ENCODE measurements at regions not wholly inside any gene's neighbourhood (a gene's known extent, or its start where the extent isn't known, plus 50 kb on each side); places are given as distances from the start of the nearest gene placed in this dataset.
"Not testable (repeated sequence)": the region's sequence is repeated elsewhere in the genome, so short reads cannot be mapped to it uniquely, and the experiment has no call there.

- 68 to 80% (median 76%) methylated on average over 2 of the region's 2 CpGs for WGBS, 5 donors
Observed at GRCh38 chrX:73932522-73932921, 80.0 kb upstream of the XIST start.

GRCh38 chrX:73930300-73930699 lies 77.8 kb upstream of the XIST start:
- Histone ChIP-seq H3K27me3 (replicated peaks in 1 of 7) (no peaks in the 10 kb centered on the region), H3K4me1 (no peaks in the 10 kb centered on the region), H3K4me3 (no peak overlapping the region), H3K27ac (no peak overlapping the region), H3K9me3 (peaks cover 0 to 15% (median 0%) of the 10 kb centered on the region in 8 donors), H3K36me3 (no peaks in the 10 kb centered on the region)
- 86 to 100% (median 100%) methylated on average over 1 of the region's 1 CpG for WGBS, 5 donors
- no peak for TF ChIP-seq POLR2AphosphoS5 (IDR thresholded peaks at IDR 0.05)
- DNase-seq: no peak
- intact Hi-C loops (cut with DNase I; ENCODE audit: low total_unique reads): no loop called here

More at GRCh38 chrX:73932522-73932921, 80.0 kb upstream of the XIST start:
- DNase-seq: no peak
- no peak for TF ChIP-seq POLR2AphosphoS5 (IDR thresholded peaks at IDR 0.05)
- TF ChIP-seq POLR2A (IDR thresholded peaks at IDR 0.05): no peak
- Histone ChIP-seq H3K27ac (no peak overlapping the region), H3K27me3 (replicated peaks in 1 of 7) (no peaks in the 10 kb centered on the region), H3K4me1 (no peaks in the 10 kb centered on the region), H3K4me3 (no peak overlapping the region), H3K36me3 (no peaks in the 10 kb centered on the region), H3K9me3 (peaks cover 0 to 15% (median 0%) of the 10 kb centered on the region in 8 donors)
- intact Hi-C loops (cut with DNase I; ENCODE audit: low total_unique reads): no loop called here

GRCh38 chrX:73922856-73923455 lies 70.4 kb upstream of the XIST start:
- 93 to 97% (median 95%) methylated on average over 2 of the region's 2 CpGs for WGBS, 5 donors
- Histone ChIP-seq H3K27me3 (replicated peaks in 1 of 7) (no peaks in the 10 kb centered on the region), H3K9me3 (no peaks in the 10 kb centered on the region), H3K36me3 (no peaks in the 10 kb centered on the region), H3K4me1 (peaks cover 0 to under 1% (median 0%) of the 10 kb centered on the region in 6 donors), H3K4me3 (no peak overlapping the region), H3K27ac (no peak overlapping the region)
- TF ChIP-seq POLR2A (IDR thresholded peaks at IDR 0.05): no peak
- no peak for TF ChIP-seq POLR2AphosphoS5 (IDR thresholded peaks at IDR 0.05)
- intact Hi-C loops (cut with DNase I; ENCODE audit: low total_unique reads): no loop called here
- no peak for DNase-seq

GRCh38 chrX:73916931-73917667 lies 64.6 kb upstream of the XIST start:
- no peak overlapping the region for H3K4me3 ChIP-seq
- TF ChIP-seq POLR2A (IDR thresholded peaks at IDR 0.05) (no peak), POLR2AphosphoS5 (IDR thresholded peaks at IDR 0.05) (no peak), CTCF (IDR thresholded peaks at IDR 0.05 in 8 of 11, conservative IDR thresholded peaks at IDR 0.05 in 3 of 11) (no peak)
- H3K36me3 ChIP-seq: no peaks in the 10 kb centered on the region
- no peaks in the 10 kb centered on the region for H3K9me3 ChIP-seq
- intact Hi-C loops (cut with DNase I; ENCODE audit: low total_unique reads): no loop called here
- 79 to 95% (median 94%) methylated on average over 2 of the region's 2 CpGs for WGBS, 5 donors
- H3K27ac ChIP-seq: peak overlapping the region in 3 of 8 donors; percentile 15 to 41 (median 18)
- DNase-seq: no peak
- H3K4me1 ChIP-seq: peaks cover 0 to 9% (median 0%) of the 10 kb centered on the region in 6 donors
- H3K27me3 ChIP-seq (replicated peaks in 1 of 7): peaks cover 0 to 8% (median 0%) of the 10 kb centered on the region in 7 donors

- TF ChIP-seq POLR2AphosphoS5 (IDR thresholded peaks at IDR 0.05) (no peak), CTCF (IDR thresholded peaks at IDR 0.05 in 8 of 11, conservative IDR thresholded peaks at IDR 0.05 in 3 of 11) (no peak), POLR2A (IDR thresholded peaks at IDR 0.05) (no peak)
Observed at GRCh38 chrX:73916489-73916888, 64.0 kb upstream of the XIST start.

GRCh38 chrX:73914792-73915191 lies 62.3 kb upstream of the XIST start:
- H3K27me3 ChIP-seq (replicated peaks in 1 of 7): peaks cover 0 to 21% (median 0%) of the 10 kb centered on the region in 7 donors
- intact Hi-C loops (cut with DNase I; ENCODE audit: low total_unique reads); H3K27ac ChIP-seq; H3K9me3 ChIP-seq; H3K4me1 ChIP-seq; DNase-seq; H3K4me3 ChIP-seq; H3K36me3 ChIP-seq: not testable (repeated sequence)

More at GRCh38 chrX:73916489-73916888, 64.0 kb upstream of the XIST start:
- H3K27me3 ChIP-seq (replicated peaks in 1 of 7): peaks cover 0 to 13% (median 0%) of the 10 kb centered on the region in 7 donors
- DNase-seq: no peak
- no peaks in the 10 kb centered on the region for H3K36me3 ChIP-seq
- no peaks in the 10 kb centered on the region for H3K9me3 ChIP-seq
- H3K4me3 ChIP-seq: no peak overlapping the region
- intact Hi-C loops (cut with DNase I; ENCODE audit: low total_unique reads): no loop called here
- no peak overlapping the region for H3K27ac ChIP-seq
- H3K4me1 ChIP-seq: peaks cover 0 to 9% (median 0%) of the 10 kb centered on the region in 6 donors
